ENCODE measurements at regions not wholly inside any gene's neighbourhood (a gene's known extent, or its start where the extent isn't known, plus 50 kb on each side); places are given as distances from the start of the nearest gene placed in this dataset.
"Not testable (repeated sequence)": the region's sequence is repeated elsewhere in the genome, so short reads cannot be mapped to it uniquely, and the experiment has no call there.

GRCh38 chr14:105600939-105601359, 74.6 kb downstream of the TMEM121 start:
- no peak for DNase-seq (ENCODE audit: low read depth)

GRCh38 chr14:105601360-105602242, 75.2 kb downstream of the TMEM121 start:
- DNase-seq (ENCODE audit: low read depth) = no peak

GRCh38 chr14:105602243-105602750, 75.9 kb downstream of the TMEM121 start:
- no peak for DNase-seq (ENCODE audit: low read depth)

GRCh38 chr14:105602799-105603793, 76.7 kb downstream of the TMEM121 start:
- no peak for DNase-seq (ENCODE audit: low read depth)

- not testable (repeated sequence) for DNase-seq (ENCODE audit: low read depth)
Observed at GRCh38 chr14:105604531-105605463, 78.4 kb downstream of the TMEM121 start.

GRCh38 chr14:105605464-105606304, 79.3 kb downstream of the TMEM121 start:
- no peak for DNase-seq (ENCODE audit: low read depth)

GRCh38 chr14:105606305-105606975, 80.1 kb downstream of the TMEM121 start:
- not testable (repeated sequence) for DNase-seq (ENCODE audit: low read depth)

- not testable (repeated sequence) for DNase-seq (ENCODE audit: low read depth)
Observed at GRCh38 chr14:105607025-105607424, 80.6 kb downstream of the TMEM121 start.

GRCh38 chr14:105614987-105615386, 88.6 kb downstream of the TMEM121 start:
- DNase-seq (ENCODE audit: low read depth) = not testable (repeated sequence)

GRCh38 chr14:105615986-105616801, 89.8 kb downstream of the TMEM121 start:
- DNase-seq (ENCODE audit: low read depth) = not testable (repeated sequence)

GRCh38 chr14:105616802-105617192, 90.4 kb downstream of the TMEM121 start:
- no peak for DNase-seq (ENCODE audit: low read depth)

GRCh38 chr14:105617201-105617777, 90.9 kb downstream of the TMEM121 start:
- DNase-seq (ENCODE audit: low read depth) = no peak

GRCh38 chr14:105617805-105618204, 91.4 kb downstream of the TMEM121 start:
- not testable (repeated sequence) for DNase-seq (ENCODE audit: low read depth)

- DNase-seq (ENCODE audit: low read depth) = not testable (repeated sequence)
Observed at GRCh38 chr14:105619324-105619723, 92.9 kb downstream of the TMEM121 start.

- not testable (repeated sequence) for DNase-seq (ENCODE audit: low read depth)
Observed at GRCh38 chr14:105620178-105620864, 93.9 kb downstream of the TMEM121 start.

- not testable (repeated sequence) for DNase-seq (ENCODE audit: low read depth)
Observed at GRCh38 chr14:105620865-105621471, 94.6 kb downstream of the TMEM121 start.
